Lung (tissue), 12 donors: ENCODE measurements at regions not wholly inside any gene's neighbourhood (a gene's known extent, or its start where the extent isn't known, plus 50 kb on each side); places are given as distances from the start of the nearest gene placed in this dataset. TPM values are rescaled to one million over a fixed set of nuclear protein-coding genes. Genes with fewer than 3 reads are reported as not detected.

Experiments used
- ATAC-seq: fragments of 200-7000 bp; cut with Tn5 transposase; one replicate; pipeline ENCODE4 v1.9.1; 2020; ENCODE audit warnings: moderate number of reproducible peaks; ENCODE audit not compliant: insufficient read depth, low FRiP score
- DNase-seq, 3 donors: peaks; one replicate each; pipeline ENCODE4 v3.0.0-alpha.2; 2013 to 2017
- H3K27ac ChIP-seq, 2 donors: one replicate each; pipeline ENCODE4 v1.5.1; 2013; ENCODE audit warnings: mild to moderate bottlenecking in 2 of 2, moderate library complexity in 2 of 2, control low read depth in 1 of 2, inconsistent platforms in 1 of 2, low read depth in 1 of 2, low read length in 1 of 2
- H3K27me3 ChIP-seq, 3 donors: one replicate each; pipeline ENCODE4 v1.5.1; 2013; ENCODE audit warnings: low read length in 2 of 3; ENCODE audit not compliant: control insufficient read depth in 3 of 3, insufficient read depth in 3 of 3
- H3K36me3 ChIP-seq, 4 donors: one replicate each; pipeline ENCODE4 v1.5.1; 2013; ENCODE audit warnings: low read length in 4 of 4, mild to moderate bottlenecking in 1 of 4, moderate library complexity in 1 of 4; ENCODE audit not compliant: control insufficient read depth in 4 of 4, insufficient read depth in 4 of 4
- H3K4me1 ChIP-seq, 5 donors: one replicate each; pipeline ENCODE4 v1.5.1; 2013; ENCODE audit warnings: low read length in 5 of 5, mild to moderate bottlenecking in 2 of 5, moderate library complexity in 1 of 5; ENCODE audit not compliant: control insufficient read depth in 5 of 5, insufficient read depth in 5 of 5
- H3K4me3 ChIP-seq: one replicate; pipeline ENCODE4 v1.5.1; 2013; ENCODE audit warnings: mild to moderate bottlenecking, control low read depth, moderate library complexity
- H3K9ac ChIP-seq, 2 donors: one replicate each; pipeline ENCODE4 v1.5.1; 2013; ENCODE audit warnings: low read length in 2 of 2, control low read depth in 1 of 2; ENCODE audit not compliant: insufficient read depth in 1 of 2
- H3K9me3 ChIP-seq, 4 donors: one replicate each; pipeline ENCODE4 v1.5.1; 2013; ENCODE audit warnings: low read length in 3 of 4, mild to moderate bottlenecking in 1 of 4, moderate library complexity in 1 of 4; ENCODE audit not compliant: control insufficient read depth in 4 of 4, insufficient read depth in 3 of 4
- WGBS, 2 donors: extraction: QIAGEN DNeasy Blood & Tissue Kit; methylation state at CpG; one replicate each; pipeline ENCODE4 v1.1.7; 2013; 5-methylcytosine and 5-hydroxymethylcytosine counted together
- small RNA-seq: library from RNA; depleted of rRNA; stranded (forward); fragments of <200 nt; gene quantifications from one replicate; pipeline ENCODE3, GENCODE V24; 2014; ENCODE audit warnings: low replicate concordance
- TF ChIP-seq, protein P1 (sequence below): IDR thresholded peaks from 2 replicates; pipeline ENCODE4 v1.5.1; 2012; ENCODE audit warnings: mild to moderate bottlenecking; ENCODE audit errors: control extremely low read depth, extremely low read depth
- donor health status: control.
- donor health status: control.
- donor health status: Bipolar disorder and iron deficiency.
- donor health status: healthy.
- donor health status: DM: yes; HTN: yes; CAD: no.

DNA sequence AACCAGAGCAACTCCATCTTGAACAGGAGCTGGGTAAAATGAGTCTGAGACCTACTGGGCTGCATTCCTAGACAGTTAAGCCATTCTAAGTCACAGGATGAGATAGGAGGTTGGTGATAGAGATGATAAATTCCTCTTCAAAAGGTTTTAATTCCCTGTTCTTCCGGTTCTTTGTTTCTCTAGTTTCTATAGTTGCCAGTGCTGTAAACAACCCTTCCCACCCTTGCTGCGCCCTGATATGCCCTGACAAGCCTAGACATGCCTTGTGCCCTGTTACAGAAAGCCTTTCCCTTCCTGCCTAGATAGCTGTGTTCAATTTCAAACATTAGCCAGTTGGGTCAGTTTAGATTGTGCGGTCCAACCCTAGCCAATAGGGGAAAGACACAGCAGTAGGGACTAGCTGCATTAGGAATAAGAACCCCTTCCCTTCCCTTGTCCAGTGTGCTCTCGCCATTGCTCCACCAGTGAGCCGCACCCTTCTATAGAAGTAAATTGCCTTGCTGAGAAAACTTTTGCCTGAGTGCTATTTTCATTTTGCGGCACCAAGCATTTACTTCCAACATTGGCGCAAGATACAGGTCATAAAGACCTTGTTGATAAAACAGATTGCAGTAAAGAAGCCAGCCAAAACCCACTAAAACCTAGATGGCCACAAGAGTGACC, 52.5 kb upstream of the CCN2 start:
- Histone ChIP-seq H3K4me3 (no peak overlapping the region), H3K27me3 (no peaks in the 10 kb centered on the region), H3K9me3 (peaks cover 0 to 6% (median 0%) of the 10 kb centered on the region in 4 donors), H3K9ac (no peak overlapping the region), H3K4me1 (no peaks in the 10 kb centered on the region), H3K27ac (no peak overlapping the region), H3K36me3 (no peaks in the 10 kb centered on the region)
- TF ChIP-seq, protein P1, sequence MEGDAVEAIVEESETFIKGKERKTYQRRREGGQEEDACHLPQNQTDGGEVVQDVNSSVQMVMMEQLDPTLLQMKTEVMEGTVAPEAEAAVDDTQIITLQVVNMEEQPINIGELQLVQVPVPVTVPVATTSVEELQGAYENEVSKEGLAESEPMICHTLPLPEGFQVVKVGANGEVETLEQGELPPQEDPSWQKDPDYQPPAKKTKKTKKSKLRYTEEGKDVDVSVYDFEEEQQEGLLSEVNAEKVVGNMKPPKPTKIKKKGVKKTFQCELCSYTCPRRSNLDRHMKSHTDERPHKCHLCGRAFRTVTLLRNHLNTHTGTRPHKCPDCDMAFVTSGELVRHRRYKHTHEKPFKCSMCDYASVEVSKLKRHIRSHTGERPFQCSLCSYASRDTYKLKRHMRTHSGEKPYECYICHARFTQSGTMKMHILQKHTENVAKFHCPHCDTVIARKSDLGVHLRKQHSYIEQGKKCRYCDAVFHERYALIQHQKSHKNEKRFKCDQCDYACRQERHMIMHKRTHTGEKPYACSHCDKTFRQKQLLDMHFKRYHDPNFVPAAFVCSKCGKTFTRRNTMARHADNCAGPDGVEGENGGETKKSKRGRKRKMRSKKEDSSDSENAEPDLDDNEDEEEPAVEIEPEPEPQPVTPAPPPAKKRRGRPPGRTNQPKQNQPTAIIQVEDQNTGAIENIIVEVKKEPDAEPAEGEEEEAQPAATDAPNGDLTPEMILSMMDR = no peak
- no peak for ATAC-seq
- DNase-seq = no peak
- 91 to 92% methylated on average over 7 of the region's 7 CpGs for WGBS, 2 donors

Small RNA genes lying in the stretch of these regions (small RNA-seq; reads per million reads assigned to genes)
- gene MIR548AJ1 = not detected
